SK-N-DZ (cell line): ENCODE measurements at regions not wholly inside any gene's neighbourhood (a gene's known extent, or its start where the extent isn't known, plus 50 kb on each side); places are given as distances from the start of the nearest gene placed in this dataset.

Experiments used
- DNase-seq: peaks from one replicate; pipeline ENCODE4 v3.0.0-alpha.2; 2015; ENCODE audit warnings: low spot score

GRCh38 chr13:80633251-80633650 is 292.3 kb upstream of the SPRY2 start:
- no peak for DNase-seq

- DNase-seq, result no peak
These were observed 289.8 kb upstream of the SPRY2 start for GRCh38 chr13:80630685-80631121.

- no peak for DNase-seq
These were observed 277.9 kb upstream of the SPRY2 start for GRCh38 chr13:80618781-80619180.

GRCh38 chr13:80612804-80613203 is 271.9 kb upstream of the SPRY2 start:
- no peak for DNase-seq

GRCh38 chr13:80611310-80611709 is 270.4 kb upstream of the SPRY2 start:
- DNase-seq, result no peak

GRCh38 chr13:80605716-80606115 is 264.8 kb upstream of the SPRY2 start:
- no peak for DNase-seq

- DNase-seq, result no peak
These were observed 264.1 kb upstream of the SPRY2 start for GRCh38 chr13:80605011-80605410.

GRCh38 chr13:80604098-80604497 is 263.2 kb upstream of the SPRY2 start:
- no peak for DNase-seq

- no peak for DNase-seq
These were observed 262.4 kb upstream of the SPRY2 start for GRCh38 chr13:80603351-80603750.

GRCh38 chr13:80599765-80600164 is 258.8 kb upstream of the SPRY2 start:
- no peak for DNase-seq

GRCh38 chr13:80598189-80598588 is 257.3 kb upstream of the SPRY2 start:
- DNase-seq, result no peak

GRCh38 chr13:80591976-80592740 is 251.2 kb upstream of the SPRY2 start:
- no peak for DNase-seq

GRCh38 chr13:80590551-80590950 is 249.6 kb upstream of the SPRY2 start:
- no peak for DNase-seq

- DNase-seq, result no peak
These were observed 245.4 kb upstream of the SPRY2 start for GRCh38 chr13:80586356-80586755.

- no peak for DNase-seq
These were observed 244.6 kb upstream of the SPRY2 start for GRCh38 chr13:80585531-80585930.

- DNase-seq, result no peak
These were observed 243.9 kb upstream of the SPRY2 start for GRCh38 chr13:80584785-80585184.

GRCh38 chr13:80584306-80584705 is 243.4 kb upstream of the SPRY2 start:
- no peak for DNase-seq

GRCh38 chr13:80577926-80578670 is 237.2 kb upstream of the SPRY2 start:
- DNase-seq, result peak; percentile 4

GRCh38 chr13:80577285-80577684 is 236.4 kb upstream of the SPRY2 start:
- DNase-seq, result no peak

GRCh38 chr13:80574113-80574850 is 233.4 kb upstream of the SPRY2 start:
- DNase-seq, result no peak

- no peak for DNase-seq
These were observed 232.0 kb upstream of the SPRY2 start for GRCh38 chr13:80572923-80573316.

GRCh38 chr13:80572308-80572922 is 231.5 kb upstream of the SPRY2 start:
- no peak for DNase-seq
